ENCODE measurements at regions not wholly inside any gene's neighbourhood (a gene's known extent, or its start where the extent isn't known, plus 50 kb on each side); places are given as distances from the start of the nearest gene placed in this dataset.

- Histone ChIP-seq H3K14ac (ENCODE audit: insufficient read length) (no peak overlapping the region), H3K79me1 (ENCODE audit: low read depth, low read length) (no peaks in the 10 kb centered on the region), H3K4me3 (ENCODE audit: extremely low read depth in 1 of 4, insufficient read depth in 2 of 4, low read depth in 3 of 4, low read length in 4 of 4) (no peak overlapping the region), H4K8ac (ENCODE audit: extremely low read depth, insufficient read depth, low read length) (no peak overlapping the region), H3K23ac (ENCODE audit: insufficient read length) (no peak overlapping the region), H4K20me1 (replicated peaks in 1 of 2; ENCODE audit: control insufficient read depth in 1 of 2, insufficient read depth in 2 of 2, low read length in 2 of 2) (no peaks in the 10 kb centered on the region), H4K91ac (replicated peaks; ENCODE audit: insufficient read length, low read length) (no peak overlapping the region), H3K79me2 (ENCODE audit: control insufficient read depth in 1 of 2, insufficient read depth in 2 of 2, low read length in 2 of 2) (no peaks in the 10 kb centered on the region), H3K36me3 (ENCODE audit: control insufficient read depth in 2 of 4, insufficient read depth in 4 of 4, low read length in 3 of 4) (no peaks in the 10 kb centered on the region), H2AFZ (ENCODE audit: low read length) (no peak overlapping the region), H3K23me2 (ENCODE audit: low read depth, low read length) (no peaks in the 10 kb centered on the region), H3K4ac (replicated peaks; ENCODE audit: insufficient read length, low read depth, low read length) (no peak overlapping the region), H2BK12ac (ENCODE audit: low read depth, low read length) (peak overlapping the region; percentile 99; the same call in 1 of the 2 replicates), H3K4me2 (ENCODE audit: insufficient read depth in 1 of 2, low read depth in 2 of 2, low read length in 2 of 2) (no peak overlapping the region), H2BK120ac (replicated peaks; ENCODE audit: low read depth, low read length) (no peak overlapping the region), H3K9me3 (ENCODE audit: insufficient read depth in 2 of 2, low read depth in 1 of 2, low read length in 1 of 2) (no peaks in the 10 kb centered on the region; a peak in 1 of 4 replicates), H2AK5ac (ENCODE audit: low read depth, low read length) (0 out of 2 replicates have a peak overlapping the region, but pooled peaks have one; percentile 94), H3K56ac (replicated peaks; ENCODE audit: insufficient read length, low read depth, low read length) (no peak overlapping the region), H3K9ac (replicated peaks in 1 of 4; ENCODE audit: extremely low read depth in 1 of 4, low read depth in 3 of 4, low read length in 3 of 4) (no peak overlapping the region), H3K4me1 (replicated peaks in 1 of 4; ENCODE audit: control insufficient read depth in 3 of 4, insufficient read depth in 4 of 4, low read length in 3 of 4) (no peaks in the 10 kb centered on the region), H4K5ac (ENCODE audit: insufficient read length, low read depth, low read length) (no peak overlapping the region), H3K18ac (ENCODE audit: extremely low read depth, low read length) (no peak overlapping the region), H2BK15ac (ENCODE audit: low read length) (no peak overlapping the region), H2BK20ac (ENCODE audit: low read length) (no peak overlapping the region), H3K27me3 (replicated peaks in 1 of 4; ENCODE audit: control insufficient read depth in 3 of 4, extremely low read depth in 1 of 4, insufficient read depth in 3 of 4, low read length in 3 of 4) (no peaks in the 10 kb centered on the region), H3K27ac (ENCODE audit: low read depth, low read length) (no peak overlapping the region), H2BK5ac (ENCODE audit: low read depth, low read length) (peak overlapping the region; percentile 68; the same call in 1 of the 2 replicates)
- CTCF ChIA-PET (ENCODE audit: partially characterized antibody), result interaction anchor here (1.0 to 1.4 kb wide), 3 partner anchors 8 to 758 kb away, joined by 3 to 4 read pairs (median 3); no protein-coding TSS in a partner anchor
- POLR2A ChIA-PET (ENCODE audit: partially characterized antibody), result no interaction called here
- FAIRE-seq (no peak), DNase-seq (ENCODE audit: low read depth in 1 of 2, low spot score in 2 of 2) (no peak)
- no peak for TF ChIP-seq YY1 (IDR thresholded peaks at IDR 0.05; ENCODE audit: low read depth, low read length)
- TF ChIP-seq EP300 (IDR thresholded peaks at IDR 0.05; ENCODE audit: borderline replicate concordance in 1 of 2, low read depth in 2 of 2, low read length in 2 of 2), result no peak
- TF ChIP-seq EGR1 (IDR thresholded peaks at IDR 0.05; ENCODE audit: borderline replicate concordance, low read depth, low read length), result no peak
- TF ChIP-seq NANOG (IDR thresholded peaks at IDR 0.05; ENCODE audit: insufficient read depth, low read depth, low read length, poor library complexity, severe bottlenecking), result no peak
Measured at GRCh38 chr7:42832667-42833066, 79.2 kb downstream of the C7orf25 start.

Data from H1 (cell line).